IMR-90 (cell line): ENCODE measurements at regions not wholly inside any gene's neighbourhood (a gene's known extent, or its start where the extent isn't known, plus 50 kb on each side); places are given as distances from the start of the nearest gene placed in this dataset.

Source experiments
- ATAC-seq: fragments of 200-7000 bp; cut with Tn5 transposase; 2 replicates; pipeline ENCODE4 v1.9.1; 2020; ENCODE audit warnings: low read depth, mild to moderate bottlenecking, moderate library complexity
- BruUV-seq: library from RNA; stranded (reverse); fragments of 400-500 nt; replicated peaks from 2 replicates; lab custom pipeline; 2021; lab: Mats Ljungman, UMichigan
- CTCF ChIA-PET: fragments of 300-600 bp; formaldehyde crosslinking; extraction: SDS; loops from one replicate; lab custom pipeline; 2021; ENCODE audit warnings: antibody characterized with exemption; lab: Yijun Ruan, JAX
- POLR2A ChIA-PET: fragments of 300-600 bp; sonication (Branson Sonifier 250); formaldehyde crosslinking; loops from one replicate; lab custom pipeline; 2022; ENCODE audit warnings: antibody characterized with exemption; ENCODE audit not compliant: unreplicated experiment; lab: Charles Lee
- DNase-seq: peaks from one replicate; pipeline ENCODE4 v3.0.0; 2013
- H2AFZ ChIP-seq: replicated peaks from 2 replicates; pipeline ENCODE3; 2013; ENCODE audit warnings: low read length, mild to moderate bottlenecking; ENCODE audit not compliant: poor library complexity
- H2AK5ac ChIP-seq: 2 replicates; pipeline ENCODE4 v1.6.1; 2013; ENCODE audit warnings: low read depth, low read length, inconsistent platforms
- H2AK9ac ChIP-seq: replicated peaks from 2 replicates; pipeline ENCODE3; 2013; ENCODE audit warnings: mild to moderate bottlenecking, low read depth, low read length, moderate library complexity; ENCODE audit not compliant: poor library complexity
- H2BK120ac ChIP-seq: 2 replicates; pipeline ENCODE4 v1.6.1; 2013; ENCODE audit warnings: low read depth, low read length, inconsistent platforms
- H2BK15ac ChIP-seq: 3 replicates; pipeline ENCODE4 v1.6.1; 2013; ENCODE audit warnings: low read depth, low read length, inconsistent platforms
- H2BK20ac ChIP-seq: 2 replicates; pipeline ENCODE4 v1.6.1; 2013; ENCODE audit warnings: low read depth, mild to moderate bottlenecking, inconsistent platforms, low read length, moderate library complexity
- H2BK5ac ChIP-seq: 2 replicates; pipeline ENCODE4 v1.6.1; 2013; ENCODE audit warnings: mild to moderate bottlenecking, low read depth, low read length, inconsistent platforms; ENCODE audit not compliant: poor library complexity, severe bottlenecking
- H3K14ac ChIP-seq: replicated peaks from 2 replicates; pipeline ENCODE4 v1.6.1; 2013; ENCODE audit warnings: low read depth, low read length, inconsistent platforms
- H3K18ac ChIP-seq: 2 replicates; pipeline ENCODE4 v1.6.1; 2013; ENCODE audit warnings: low read depth, low read length, control low read depth
- H3K23ac ChIP-seq: 2 replicates; pipeline ENCODE4 v1.6.1; 2013; ENCODE audit warnings: low read depth, low read length, inconsistent platforms
- H3K27ac ChIP-seq: 2 replicates; pipeline ENCODE4 v1.5.1; 2013; ENCODE audit warnings: mild to moderate bottlenecking, control low read depth, low read length; ENCODE audit not compliant: insufficient read depth
- H3K27me3 ChIP-seq: 2 replicates; pipeline ENCODE4 v1.6.1; 2013; ENCODE audit warnings: low read length; ENCODE audit not compliant: control insufficient read depth, insufficient read depth
- H3K36me3 ChIP-seq: 2 replicates; pipeline ENCODE4 v1.6.1; 2013; ENCODE audit warnings: low read length, mixed read lengths; ENCODE audit not compliant: control insufficient read depth, insufficient read depth
- H3K4ac ChIP-seq: 2 replicates; pipeline ENCODE4 v1.6.1; 2013; ENCODE audit warnings: low read depth, low read length, inconsistent platforms
- H3K4me1 ChIP-seq: 2 replicates; pipeline ENCODE4 v1.6.1; 2013; ENCODE audit warnings: low read length, mixed read lengths; ENCODE audit not compliant: control insufficient read depth, insufficient read depth
- H3K4me2 ChIP-seq: 2 replicates; pipeline ENCODE4 v1.6.1; 2013; ENCODE audit warnings: low read depth, mild to moderate bottlenecking, control low read depth, low read length, moderate library complexity
- H3K4me3 ChIP-seq: 2 replicates; pipeline ENCODE4 v1.5.1; 2013; ENCODE audit warnings: low read depth, mild to moderate bottlenecking, control low read depth, low read length, moderate library complexity; ENCODE audit not compliant: insufficient read depth
- H3K56ac ChIP-seq: 2 replicates; pipeline ENCODE4 v1.6.1; 2013; ENCODE audit warnings: low read length, inconsistent platforms; ENCODE audit not compliant: insufficient read depth; ENCODE audit errors: extremely low read depth
- H3K79me1 ChIP-seq, 2 experiments: 2 replicates each; pipeline ENCODE4 v1.6.1; 2013; ENCODE audit warnings: low read length in 2 of 2, inconsistent platforms in 1 of 2, low read depth in 1 of 2
- H3K9ac ChIP-seq: 2 replicates; pipeline ENCODE4 v1.6.1; 2013; ENCODE audit warnings: low read depth, low read length, control low read depth
- H3K9me1 ChIP-seq: 2 replicates; pipeline ENCODE4 v1.6.1; 2013; ENCODE audit warnings: low read length, inconsistent platforms; ENCODE audit not compliant: insufficient read depth
- H3K9me3 ChIP-seq: 2 replicates; pipeline ENCODE4 v1.6.1; 2013; ENCODE audit warnings: low read length; ENCODE audit not compliant: control insufficient read depth, insufficient read depth
- H4K20me1 ChIP-seq: 2 replicates; pipeline ENCODE4 v1.6.1; 2013; ENCODE audit warnings: low read length, inconsistent platforms; ENCODE audit not compliant: insufficient read depth
- H4K5ac ChIP-seq: 2 replicates; pipeline ENCODE4 v1.6.1; 2013; ENCODE audit warnings: mild to moderate bottlenecking, low read depth, low read length, control low read depth
- H4K8ac ChIP-seq, 2 experiments: 2 replicates each; pipeline ENCODE4 v1.6.1; 2013; ENCODE audit warnings: low read depth in 2 of 2, low read length in 2 of 2, control low read depth in 1 of 2, inconsistent platforms in 1 of 2
- H4K91ac ChIP-seq: 2 replicates; pipeline ENCODE4 v1.6.1; 2013; ENCODE audit warnings: low read depth, low read length, inconsistent platforms; ENCODE audit not compliant: insufficient read depth
- BHLHE40 ChIP-seq: fragments of 150-350 bp; IDR thresholded peaks from 2 replicates; pipeline ENCODE4 v1.6.1; 2016; ENCODE audit warnings: mild to moderate bottlenecking, low read depth, low read length
- CEBPB ChIP-seq: IDR thresholded peaks from 2 replicates; pipeline ENCODE4 v1.6.1; 2012; ENCODE audit warnings: low read depth, low read length, improper control_type of control experiment
- CHD1 ChIP-seq: IDR thresholded peaks from 2 replicates; pipeline ENCODE4 v1.6.1; 2012; ENCODE audit warnings: low read depth, low read length, improper control_type of control experiment
- CTCF ChIP-seq: conservative IDR thresholded peaks from 2 replicates; pipeline ENCODE4 v1.5.1; 2012; ENCODE audit warnings: mild to moderate bottlenecking, low read depth, low read length, improper control_type of control experiment
- ELK1 ChIP-seq: fragments of 150-350 bp; IDR thresholded peaks from 2 replicates; pipeline ENCODE4 v1.6.1; 2016; ENCODE audit warnings: low read depth, mild to moderate bottlenecking, low read length, moderate library complexity, borderline replicate concordance
- FOS ChIP-seq: fragments of 150-350 bp; IDR thresholded peaks from 2 replicates; pipeline ENCODE4 v1.6.1; 2016; ENCODE audit warnings: low read depth, low read length
- MAFK ChIP-seq: IDR thresholded peaks from 2 replicates; pipeline ENCODE4 v1.6.1; 2012; ENCODE audit warnings: low read depth, low read length, improper control_type of control experiment
- MAZ ChIP-seq: IDR thresholded peaks from 2 replicates; pipeline ENCODE4 v1.6.1; 2012; ENCODE audit warnings: low read depth, mild to moderate bottlenecking, low read length, improper control_type of control experiment, moderate library complexity, borderline replicate concordance
- MXI1 ChIP-seq: IDR thresholded peaks from 2 replicates; pipeline ENCODE4 v1.6.1; 2012; ENCODE audit warnings: low read depth, mild to moderate bottlenecking, low read length, moderate library complexity, borderline replicate concordance
- NFE2L2 ChIP-seq: fragments of 150-350 bp; IDR thresholded peaks from 2 replicates; pipeline ENCODE4 v1.6.1; 2016; ENCODE audit warnings: low read depth, mild to moderate bottlenecking, low read length
- POLR2A ChIP-seq: IDR thresholded peaks from 2 replicates; pipeline ENCODE4 v1.6.1; 2012; ENCODE audit warnings: mild to moderate bottlenecking, low read depth, low read length
- RAD21 ChIP-seq: IDR thresholded peaks from 2 replicates; pipeline ENCODE4 v1.6.1; 2012; ENCODE audit warnings: low read length, improper control_type of control experiment
- RCOR1 ChIP-seq: IDR thresholded peaks from 2 replicates; pipeline ENCODE4 v1.6.1; 2012; ENCODE audit warnings: mild to moderate bottlenecking, low read length, improper control_type of control experiment; ENCODE audit not compliant: insufficient replicate concordance
- RFX5 ChIP-seq: IDR thresholded peaks from 2 replicates; pipeline ENCODE4 v1.8.0; 2012; ENCODE audit warnings: low read depth, mild to moderate bottlenecking, low read length, moderate library complexity
- SMC3 ChIP-seq: fragments of 150-350 bp; IDR thresholded peaks from 2 replicates; pipeline ENCODE4 v1.6.1; 2016; ENCODE audit warnings: low read depth, mild to moderate bottlenecking, antibody characterized with exemption, low read length, moderate library complexity
- USF2 ChIP-seq: fragments of 150-350 bp; IDR thresholded peaks from 2 replicates; pipeline ENCODE4 v1.6.1; 2017; ENCODE audit warnings: mild to moderate bottlenecking, antibody characterized with exemption, low read length, low read depth
- WGBS, 2 experiments: methylation state at CpG; one replicate each; pipeline versions ENCODE4 v1.1.5 to v1.1.7; 2013; ENCODE audit warnings: missing lambda C conversion rate in 2 of 2; ENCODE audit not compliant: insufficient read length in 1 of 2; ENCODE audit errors: extremely low coverage in 2 of 2; 5-methylcytosine and 5-hydroxymethylcytosine counted together
- dilution Hi-C: fragments of 300-500 bp; cut with HindIII; formaldehyde crosslinking; loops from one replicate; pipeline ENCODE4 v1.14.3; 2018; ENCODE audit warnings: low sequenced_read_pairs; ENCODE audit not compliant: unreplicated experiment
- in situ Hi-C: fragments of 300-500 bp; cut with MboI; formaldehyde crosslinking; loops from 3 replicates; pipeline ENCODE4 v1.14.3; 2019; ENCODE audit warnings: low sequenced_read_pairs, inconsistent platforms, mixed read lengths
- intact Hi-C: fragments of 100-400 bp; cut with micrococcal nuclease; formaldehyde crosslinking; loops from 2 replicates; pipeline ENCODE4 v1.10.0; 2022

DNA sequence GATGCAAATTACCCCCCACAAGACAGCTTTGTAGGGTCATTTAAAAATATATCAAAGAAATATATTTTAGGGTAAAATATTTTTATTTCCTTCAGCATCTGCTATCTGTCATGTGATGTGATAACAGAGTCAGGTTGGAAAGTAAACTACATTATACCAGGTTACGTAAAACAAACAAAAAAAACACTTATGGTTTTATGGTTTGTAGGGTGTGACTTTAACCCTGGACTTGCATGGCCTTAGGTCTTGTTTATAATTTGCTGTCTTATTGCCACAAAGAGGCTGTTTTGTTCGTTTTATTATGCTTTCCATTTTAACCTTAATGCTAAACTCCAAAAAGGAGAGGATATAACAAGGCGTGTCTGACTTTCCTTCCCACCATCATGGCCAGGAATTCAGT, 244.5 kb upstream of the MME start:
- Histone ChIP-seq H3K4me1 (no peaks in the 10 kb centered on the region), H3K14ac (no peak overlapping the region), H4K20me1 (no peaks in the 10 kb centered on the region), H3K27ac (no peak overlapping the region), H3K79me1 (no peaks in the 10 kb centered on the region), H3K27me3 (no peaks in the 10 kb centered on the region), H2BK5ac (no peak overlapping the region), H4K91ac (no peak overlapping the region), H3K9ac (no peak overlapping the region), H2BK120ac (no peak overlapping the region), H3K36me3 (no peaks in the 10 kb centered on the region), H3K56ac (no peak overlapping the region), H3K18ac (no peak overlapping the region), H3K23ac (no peak overlapping the region), H2AK5ac (no peak overlapping the region), H3K9me1 (no peaks in the 10 kb centered on the region), H4K5ac (no peak overlapping the region), H3K4ac (no peak overlapping the region), H2BK20ac (no peak overlapping the region), H3K9me3 (no peaks in the 10 kb centered on the region), H2AFZ (no peak overlapping the region), H3K4me2 (no peak overlapping the region), H2AK9ac (no peak overlapping the region), H4K8ac (no peak overlapping the region), H3K4me3 (no peak overlapping the region), H2BK15ac (no peak overlapping the region)
- in situ Hi-C loops, result no loop called here
- dilution Hi-C loops, result no loop called here
- ChIA-PET POLR2A (no interaction called here), CTCF (no interaction called here)
- intact Hi-C loops, result no loop called here
- TF ChIP-seq SMC3, result no peak
- no peak for TF ChIP-seq CHD1
- TF ChIP-seq FOS, result no peak
- TF ChIP-seq USF2, result no peak
- TF ChIP-seq CEBPB, result no peak
- no peak for TF ChIP-seq NFE2L2
- TF ChIP-seq ELK1, result no peak
- TF ChIP-seq BHLHE40, result no peak
- TF ChIP-seq MAZ, result no peak
- no peak for TF ChIP-seq RCOR1
- no peak for TF ChIP-seq RFX5
- TF ChIP-seq RAD21, result no peak
- TF ChIP-seq CTCF, result no peak
- no peak for TF ChIP-seq POLR2A
- TF ChIP-seq MXI1, result no peak
- no peak for TF ChIP-seq MAFK
- DNase-seq (no peak), ATAC-seq (no peak)
- no TSS peak for BruUV-seq
- WGBS, 2 experiments, result no CpG with 5 or more reads among the region's 3 CpGs
